H1 (cell line): ENCODE measurements at regions not wholly inside any gene's neighbourhood (a gene's known extent, or its start where the extent isn't known, plus 50 kb on each side); places are given as distances from the start of the nearest gene placed in this dataset.

Experiments used
- CTCF ChIA-PET: fragments of 300-600 bp; sonication (Branson Sonifier 250); formaldehyde crosslinking; loops from one replicate; lab custom pipeline; 2021; ENCODE audit not compliant: partially characterized antibody; lab: Charles Lee
- POLR2A ChIA-PET: fragments of 300-600 bp; sonication (Branson Sonifier 250); formaldehyde crosslinking; loops from one replicate; lab custom pipeline; 2021; ENCODE audit warnings: inconsistent platforms; ENCODE audit not compliant: partially characterized antibody; lab: Charles Lee
- DNase-seq, 2 experiments: peaks; one replicate each; pipeline versions ENCODE4 v3.0.0 to v3.0.0-alpha.2; 2010 to 2022; ENCODE audit warnings: low spot score in 2 of 2, low read depth in 1 of 2, mixed read lengths in 1 of 2
- FAIRE-seq: peaks from 2 replicates; lab custom pipeline; 2011; peaks lifted over from hg19 to GRCh38; lab: Jason Lieb, UNC
- H2AFZ ChIP-seq: 2 replicates; pipeline ENCODE4 v1.8.1; 2012; ENCODE audit warnings: low read length, inconsistent platforms
- H2AK5ac ChIP-seq: 2 replicates; pipeline ENCODE4 v1.6.1; 2013; ENCODE audit warnings: low read depth, low read length
- H2BK120ac ChIP-seq: replicated peaks from 2 replicates; pipeline ENCODE3; 2013; ENCODE audit warnings: low read depth, low read length, inconsistent platforms
- H2BK12ac ChIP-seq: 2 replicates; pipeline ENCODE4 v1.6.1; 2013; ENCODE audit warnings: low read depth, low read length
- H2BK15ac ChIP-seq: 2 replicates; pipeline ENCODE4 v1.6.1; 2013; ENCODE audit warnings: low read length
- H2BK20ac ChIP-seq: 2 replicates; pipeline ENCODE4 v1.6.1; 2013; ENCODE audit warnings: low read length
- H2BK5ac ChIP-seq: 2 replicates; pipeline ENCODE4 v1.6.1; 2013; ENCODE audit warnings: low read depth, low read length
- H3K14ac ChIP-seq: 2 replicates; pipeline ENCODE4 v1.6.1; 2013; ENCODE audit warnings: inconsistent platforms; ENCODE audit not compliant: insufficient read length
- H3K18ac ChIP-seq: 2 replicates; pipeline ENCODE4 v1.6.1; 2013; ENCODE audit warnings: low read length; ENCODE audit errors: extremely low read depth
- H3K23ac ChIP-seq: 2 replicates; pipeline ENCODE4 v1.6.1; 2013; ENCODE audit warnings: inconsistent platforms; ENCODE audit not compliant: insufficient read length
- H3K23me2 ChIP-seq: 2 replicates; pipeline ENCODE4 v1.6.1; 2013; ENCODE audit warnings: low read depth, low read length
- H3K27ac ChIP-seq: 2 replicates; pipeline ENCODE4 v1.6.1; 2011; ENCODE audit warnings: low read depth, low read length, inconsistent platforms
- H3K27me3 ChIP-seq, 4 experiments: replicated peaks in 1 of 4; 1 replicate in 1 of 4; 2 replicates in 3 of 4; pipeline versions ENCODE4 v1.6.1 to v1.8.1; 2011 to 2013; ENCODE audit warnings: low read length in 3 of 4, mild to moderate bottlenecking in 3 of 4, inconsistent platforms in 2 of 4, mixed read lengths in 2 of 4, moderate library complexity in 1 of 4; ENCODE audit not compliant: control insufficient read depth in 3 of 4, insufficient read depth in 3 of 4; ENCODE audit errors: extremely low read depth in 1 of 4
- H3K36me3 ChIP-seq, 4 experiments: 2 replicates each; pipeline versions ENCODE4 v1.6.1 to v1.8.1; 2011 to 2013; ENCODE audit warnings: mild to moderate bottlenecking in 4 of 4, low read length in 3 of 4, moderate library complexity in 2 of 4, control low read depth in 1 of 4, inconsistent platforms in 1 of 4; ENCODE audit not compliant: insufficient read depth in 4 of 4, control insufficient read depth in 2 of 4
- H3K4ac ChIP-seq: replicated peaks from 2 replicates; pipeline ENCODE3; 2013; ENCODE audit warnings: low read length, low read depth, mixed read lengths, inconsistent platforms; ENCODE audit not compliant: insufficient read length
- H3K4me1 ChIP-seq, 4 experiments: replicated peaks in 1 of 4; 1 replicate in 1 of 4; 2 replicates in 3 of 4; pipeline versions ENCODE4 v1.6.1 to v1.8.1; 2011 to 2013; ENCODE audit warnings: low read length in 3 of 4, inconsistent platforms in 2 of 4, mixed read lengths in 1 of 4; ENCODE audit not compliant: insufficient read depth in 4 of 4, control insufficient read depth in 3 of 4
- H3K4me2 ChIP-seq, 2 experiments: 2 replicates each; pipeline versions ENCODE4 v1.6.1 to v1.8.1; 2011 to 2013; ENCODE audit warnings: low read depth in 2 of 2, low read length in 2 of 2, control low read depth in 1 of 2, inconsistent platforms in 1 of 2, mild to moderate bottlenecking in 1 of 2; ENCODE audit not compliant: insufficient read depth in 1 of 2
- H3K4me3 ChIP-seq, 4 experiments: fragments of 200-600, 300-600 bp in 1 of 4; sonication (generic), shearing (Covaris generic), sonication (Bioruptor Twin) in 1 of 4; 2 replicates each; pipeline versions ENCODE4 v1.5.1 to v1.8.1; 2011 to 2016; ENCODE audit warnings: low read length in 4 of 4, low read depth in 3 of 4, control low read depth in 2 of 4, inconsistent platforms in 2 of 4, mild to moderate bottlenecking in 2 of 4, mixed read lengths in 1 of 4, moderate library complexity in 1 of 4; ENCODE audit not compliant: insufficient read depth in 2 of 4; ENCODE audit errors: extremely low read depth in 1 of 4
- H3K56ac ChIP-seq: replicated peaks from 2 replicates; pipeline ENCODE3; 2013; ENCODE audit warnings: low read depth, mild to moderate bottlenecking, mixed read lengths, low read length, inconsistent platforms; ENCODE audit not compliant: insufficient read length
- H3K79me1 ChIP-seq: 2 replicates; pipeline ENCODE4 v1.6.1; 2013; ENCODE audit warnings: low read depth, low read length, control low read depth
- H3K79me2 ChIP-seq, 2 experiments: 2 replicates each; pipeline versions ENCODE4 v1.6.1 to v1.8.1; 2012 to 2013; ENCODE audit warnings: low read length in 2 of 2, mild to moderate bottlenecking in 2 of 2, inconsistent platforms in 1 of 2; ENCODE audit not compliant: insufficient read depth in 2 of 2, control insufficient read depth in 1 of 2
- H3K9ac ChIP-seq, 4 experiments: replicated peaks in 1 of 4; 1 replicate in 1 of 4; 2 replicates in 3 of 4; pipeline versions ENCODE4 v1.6.1 to v1.8.1; 2011 to 2013; ENCODE audit warnings: low read depth in 3 of 4, low read length in 3 of 4, control low read depth in 2 of 4, mild to moderate bottlenecking in 2 of 4, moderate library complexity in 2 of 4, inconsistent platforms in 1 of 4; ENCODE audit errors: extremely low read depth in 1 of 4
- H3K9me3 ChIP-seq, 2 experiments: 2 replicates each; pipeline versions ENCODE4 v1.6.1 to v1.8.1; 2012 to 2013; ENCODE audit warnings: mild to moderate bottlenecking in 2 of 2, moderate library complexity in 2 of 2, control low read depth in 1 of 2, inconsistent platforms in 1 of 2, low read depth in 1 of 2, low read length in 1 of 2, mixed read lengths in 1 of 2; ENCODE audit not compliant: insufficient read depth in 2 of 2
- H4K20me1 ChIP-seq, 2 experiments: replicated peaks in 1 of 2; 2 replicates each; pipeline versions ENCODE3 to v1.8.1; 2011 to 2013; ENCODE audit warnings: inconsistent platforms in 2 of 2, low read length in 2 of 2, mild to moderate bottlenecking in 1 of 2; ENCODE audit not compliant: insufficient read depth in 2 of 2, control insufficient read depth in 1 of 2
- H4K5ac ChIP-seq: 2 replicates; pipeline ENCODE4 v1.6.1; 2013; ENCODE audit warnings: low read length, low read depth, mixed read lengths, inconsistent platforms; ENCODE audit not compliant: insufficient read length
- H4K8ac ChIP-seq: 2 replicates; pipeline ENCODE4 v1.8.0; 2013; ENCODE audit warnings: mild to moderate bottlenecking, moderate library complexity, low read length, inconsistent platforms; ENCODE audit not compliant: insufficient read depth; ENCODE audit errors: extremely low read depth
- H4K91ac ChIP-seq: replicated peaks from 2 replicates; pipeline ENCODE3; 2013; ENCODE audit warnings: low read length, mixed read lengths, inconsistent platforms; ENCODE audit not compliant: insufficient read length
- SAP30 ChIP-seq: fragments of 300-600 bp; sonication (generic); IDR thresholded peaks from 2 replicates; pipeline ENCODE4 v1.7.1; 2012; ENCODE audit warnings: low read length, moderate library complexity, mild to moderate bottlenecking, inconsistent platforms; ENCODE audit not compliant: insufficient read depth, insufficient replicate concordance

DNA sequence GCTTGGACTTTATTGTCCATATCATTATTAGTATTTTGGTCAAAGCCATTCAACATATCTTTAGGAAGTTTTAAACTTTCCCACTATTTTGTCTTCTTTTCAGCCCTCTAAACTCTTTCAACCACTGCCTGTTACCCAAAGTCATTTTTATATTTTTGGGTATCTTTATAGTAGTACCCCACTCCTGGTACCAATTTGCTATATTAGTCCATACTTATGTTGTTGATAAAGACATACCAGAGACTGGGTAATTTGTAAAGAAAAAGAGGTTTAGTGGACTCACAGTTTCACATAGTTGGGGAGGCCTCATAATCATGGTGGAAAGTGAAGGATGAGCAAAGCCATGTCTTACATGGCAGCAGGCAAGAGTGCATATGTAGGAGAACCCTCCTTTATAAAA is 271.4 kb downstream of the KLHL4 start:
- no peaks in the 10 kb centered on the region for H3K23me2 ChIP-seq
- H3K4me3 ChIP-seq, result no peak overlapping the region
- H2AK5ac ChIP-seq, result no peak overlapping the region
- H3K23ac ChIP-seq, result no peak overlapping the region
- no peak overlapping the region for H4K8ac ChIP-seq
- no peak overlapping the region for H4K91ac ChIP-seq
- no peak overlapping the region for H3K4ac ChIP-seq
- no peaks in the 10 kb centered on the region for H3K27me3 ChIP-seq
- H2AFZ ChIP-seq, result no peak overlapping the region
- H2BK120ac ChIP-seq, result no peak overlapping the region
- no peaks in the 10 kb centered on the region for H3K4me1 ChIP-seq
- H3K9ac ChIP-seq, result no peak overlapping the region
- no peak overlapping the region for H3K18ac ChIP-seq
- H3K36me3 ChIP-seq, result no peaks in the 10 kb centered on the region
- no peak for TF ChIP-seq SAP30
- H2BK5ac ChIP-seq, result no peak overlapping the region
- no peak overlapping the region for H4K5ac ChIP-seq
- no peak for FAIRE-seq
- H3K56ac ChIP-seq, result no peak overlapping the region
- H3K14ac ChIP-seq, result no peak overlapping the region
- H3K9me3 ChIP-seq, result peaks cover 7 to 9% of the 10 kb centered on the region in 2 experiments; a peak in 2 of 4 replicates
- no peak overlapping the region for H2BK15ac ChIP-seq
- H3K79me1 ChIP-seq, result no peaks in the 10 kb centered on the region
- H3K79me2 ChIP-seq, result no peaks in the 10 kb centered on the region
- no peak overlapping the region for H2BK12ac ChIP-seq
- H4K20me1 ChIP-seq, result no peaks in the 10 kb centered on the region
- H2BK20ac ChIP-seq, result no peak overlapping the region
- no peak for DNase-seq
- H3K27ac ChIP-seq, result no peak overlapping the region
- H3K4me2 ChIP-seq, result no peak overlapping the region
- ChIA-PET CTCF (no interaction called here), POLR2A (no interaction called here)
